ENCODE measurements at regions not wholly inside any gene's neighbourhood (a gene's known extent, or its start where the extent isn't known, plus 50 kb on each side); places are given as distances from the start of the nearest gene placed in this dataset.

GRCh38 chr6:121499666-121500065 lies 64.2 kb downstream of the GJA1 start:
- H3K36me3 ChIP-seq (ENCODE audit: insufficient read depth, low read length): no peaks in the 10 kb centered on the region
- no peaks in the 10 kb centered on the region for H3K9me2 ChIP-seq (ENCODE audit: low read depth, low read length)
- no peaks in the 10 kb centered on the region for H3K4me1 ChIP-seq (ENCODE audit: insufficient read depth, low read length, severe bottlenecking)
- no peak overlapping the region for H3K9ac ChIP-seq (ENCODE audit: low read length)
- H3K9me3 ChIP-seq (ENCODE audit: low read length): no peaks in the 10 kb centered on the region
- H4K20me1 ChIP-seq (ENCODE audit: insufficient read depth, low read length): no peaks in the 10 kb centered on the region
- H3K27ac ChIP-seq (ENCODE audit: low read depth, low read length, poor library complexity, severe bottlenecking): no peak overlapping the region
- H3K4me2 ChIP-seq (ENCODE audit: low read length): no peak overlapping the region
- no peaks in the 10 kb centered on the region for H3K79me2 ChIP-seq (ENCODE audit: insufficient read depth, low read length)
- TF ChIP-seq CTCF (IDR thresholded peaks at IDR 0.05; ENCODE audit: low read length): no peak
- TF ChIP-seq EZH2 (IDR thresholded peaks at IDR 0.05; ENCODE audit: borderline replicate concordance, low read length): no peak
- H3K4me3 ChIP-seq (ENCODE audit: low read depth, low read length, poor library complexity, severe bottlenecking): no peak overlapping the region
- H3F3A ChIP-seq (ENCODE audit: insufficient read depth, low read length): no peaks in the 10 kb centered on the region
- H3K27me3 ChIP-seq (ENCODE audit: insufficient read depth, low read length): no peaks in the 10 kb centered on the region
- H2AFZ ChIP-seq (ENCODE audit: low read length): no peak overlapping the region

- Histone ChIP-seq H3K4me1 (ENCODE audit: insufficient read depth, low read length, severe bottlenecking) (no peaks in the 10 kb centered on the region), H3K9ac (ENCODE audit: low read length) (no peak overlapping the region), H3K79me2 (ENCODE audit: insufficient read depth, low read length) (no peaks in the 10 kb centered on the region), H3K9me3 (ENCODE audit: low read length) (no peaks in the 10 kb centered on the region), H4K20me1 (ENCODE audit: insufficient read depth, low read length) (no peaks in the 10 kb centered on the region), H3K4me2 (ENCODE audit: low read length) (no peak overlapping the region), H3K27ac (ENCODE audit: low read depth, low read length, poor library complexity, severe bottlenecking) (no peak overlapping the region), H3K36me3 (ENCODE audit: insufficient read depth, low read length) (no peaks in the 10 kb centered on the region), H3K27me3 (ENCODE audit: insufficient read depth, low read length) (no peaks in the 10 kb centered on the region), H2AFZ (ENCODE audit: low read length) (no peak overlapping the region), H3K4me3 (ENCODE audit: low read depth, low read length, poor library complexity, severe bottlenecking) (no peak overlapping the region), H3F3A (ENCODE audit: insufficient read depth, low read length) (no peaks in the 10 kb centered on the region), H3K9me2 (ENCODE audit: low read depth, low read length) (no peaks in the 10 kb centered on the region)
- no peak for TF ChIP-seq CTCF (IDR thresholded peaks at IDR 0.05; ENCODE audit: low read length)
- TF ChIP-seq EZH2 (IDR thresholded peaks at IDR 0.05; ENCODE audit: borderline replicate concordance, low read length): no peak
Measured at GRCh38 chr6:121503589-121503991, 68.1 kb downstream of the GJA1 start.

- H3K79me2 ChIP-seq (ENCODE audit: insufficient read depth, low read length): no peaks in the 10 kb centered on the region
- H3K4me2 ChIP-seq (ENCODE audit: low read length): no peak overlapping the region
- no peaks in the 10 kb centered on the region for H3K9me2 ChIP-seq (ENCODE audit: low read depth, low read length)
- no peaks in the 10 kb centered on the region for H4K20me1 ChIP-seq (ENCODE audit: insufficient read depth, low read length)
- H3F3A ChIP-seq (ENCODE audit: insufficient read depth, low read length): no peaks in the 10 kb centered on the region
- no peaks in the 10 kb centered on the region for H3K9me3 ChIP-seq (ENCODE audit: low read length)
- no peak overlapping the region for H3K4me3 ChIP-seq (ENCODE audit: low read depth, low read length, poor library complexity, severe bottlenecking)
- H3K27me3 ChIP-seq (ENCODE audit: insufficient read depth, low read length): no peaks in the 10 kb centered on the region
- no peak for TF ChIP-seq EZH2 (IDR thresholded peaks at IDR 0.05; ENCODE audit: borderline replicate concordance, low read length)
- no peak for TF ChIP-seq CTCF (IDR thresholded peaks at IDR 0.05; ENCODE audit: low read length)
- no peak overlapping the region for H3K9ac ChIP-seq (ENCODE audit: low read length)
- H3K36me3 ChIP-seq (ENCODE audit: insufficient read depth, low read length): no peaks in the 10 kb centered on the region
- no peaks in the 10 kb centered on the region for H3K4me1 ChIP-seq (ENCODE audit: insufficient read depth, low read length, severe bottlenecking)
- H2AFZ ChIP-seq (ENCODE audit: low read length): no peak overlapping the region
- H3K27ac ChIP-seq (ENCODE audit: low read depth, low read length, poor library complexity, severe bottlenecking): no peak overlapping the region
Measured at GRCh38 chr6:121504227-121504626, 68.8 kb downstream of the GJA1 start.

Data from OCI-LY1 (cell line).